ENCODE measurements at regions not wholly inside any gene's neighbourhood (a gene's known extent, or its start where the extent isn't known, plus 50 kb on each side); places are given as distances from the start of the nearest gene placed in this dataset.
"Not testable (repeated sequence)": the region's sequence is repeated elsewhere in the genome, so short reads cannot be mapped to it uniquely, and the experiment has no call there.

DNA sequence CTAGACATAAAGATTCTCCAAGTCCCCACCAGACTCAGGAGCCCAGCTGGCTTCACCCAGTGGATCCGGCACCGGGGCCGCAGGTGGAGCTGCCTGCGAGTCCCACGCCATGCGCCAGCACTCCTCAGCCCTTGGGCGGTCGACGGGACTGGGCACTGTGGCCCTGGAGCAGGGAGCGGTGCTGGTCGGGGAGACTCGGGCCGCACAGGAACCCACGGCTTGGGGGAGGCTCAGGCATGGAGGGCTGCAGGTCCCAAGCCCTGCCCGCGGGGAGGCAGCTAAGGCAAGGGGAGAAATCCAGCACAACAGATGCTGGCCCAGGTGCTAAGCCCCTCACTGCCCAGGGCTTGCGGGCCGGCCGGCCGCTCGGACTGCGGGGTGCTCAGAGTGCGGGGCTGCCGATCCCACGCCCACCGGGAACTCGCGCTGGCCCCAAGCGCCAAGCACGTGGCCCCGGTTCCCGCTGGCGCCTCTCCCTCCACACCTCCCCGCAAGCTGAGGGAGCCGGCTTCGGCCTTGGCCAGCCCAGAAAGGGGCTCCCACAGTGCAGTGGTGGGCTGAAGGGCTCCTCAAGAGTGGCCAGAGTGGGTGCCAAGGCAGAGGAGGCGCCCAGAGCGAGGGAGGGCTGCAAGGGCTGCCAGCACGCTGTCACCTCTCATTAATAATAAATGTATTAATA lies 212.6 kb upstream of the LRRTM4 start:
- not testable (repeated sequence) for H3K9me3 ChIP-seq (replicated peaks; ENCODE audit: low read length); H3K36me3 ChIP-seq (ENCODE audit: insufficient read depth, low read length); H3K27me3 ChIP-seq (ENCODE audit: control insufficient read depth, insufficient read depth, low read length); H3K4me1 ChIP-seq (ENCODE audit: control insufficient read depth, insufficient read depth, low read length); H3K4me3 ChIP-seq (ENCODE audit: low read length); H3K4me2 ChIP-seq (ENCODE audit: low read length); H3K9ac ChIP-seq (ENCODE audit: low read depth, low read length)

DNA sequence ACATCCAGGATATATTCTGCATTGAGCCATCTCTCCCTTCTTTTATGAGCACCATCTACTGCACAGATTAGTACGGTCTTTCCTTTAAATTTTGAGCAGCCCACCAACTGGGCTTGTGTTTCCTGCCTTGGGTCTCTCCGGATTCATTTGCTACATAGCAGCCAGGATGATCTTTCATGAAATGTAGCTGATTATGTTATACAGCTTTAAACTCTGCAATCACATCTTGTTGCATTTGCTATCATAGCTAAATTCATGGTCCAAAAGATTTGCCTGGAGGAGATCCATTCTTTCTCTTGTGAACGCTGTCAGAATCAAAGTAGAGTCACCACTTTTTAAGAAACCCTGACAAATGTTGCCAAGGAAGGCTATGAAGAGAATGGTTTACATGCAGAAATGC lies 215.1 kb upstream of the LRRTM4 start:
- Histone ChIP-seq H3K27me3 (ENCODE audit: control insufficient read depth, insufficient read depth, low read length) (no peaks in the 10 kb centered on the region), H3K4me3 (ENCODE audit: low read length) (no peak overlapping the region), H3K9me3 (replicated peaks; ENCODE audit: low read length) (no peaks in the 10 kb centered on the region)

DNA sequence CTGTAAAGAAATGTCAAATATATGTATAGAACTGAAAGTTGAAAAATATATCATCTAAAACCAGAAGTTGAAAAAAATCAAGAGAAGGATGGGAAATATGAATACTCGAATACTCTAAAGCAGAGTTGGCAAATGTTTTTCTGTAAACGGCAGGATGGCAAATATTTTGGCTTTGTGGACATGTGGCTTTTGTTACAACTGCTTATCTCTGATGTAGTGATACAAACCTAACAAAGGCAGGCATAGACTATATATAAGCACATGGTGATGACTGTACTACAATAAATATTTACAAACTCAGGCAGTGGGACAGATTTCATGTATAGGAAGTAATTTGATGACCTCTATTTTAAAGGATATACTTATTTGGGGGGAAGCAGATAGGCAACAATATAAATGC lies 224.6 kb upstream of the LRRTM4 start:
- no peaks in the 10 kb centered on the region for H3K27me3 ChIP-seq (ENCODE audit: control insufficient read depth, insufficient read depth, low read length)
- H3K4me1 ChIP-seq (ENCODE audit: control insufficient read depth, insufficient read depth, low read length) = no peaks in the 10 kb centered on the region
- no peak overlapping the region for H3K4me2 ChIP-seq (ENCODE audit: low read length)
- H3K9ac ChIP-seq (ENCODE audit: low read depth, low read length) = no peak overlapping the region
- H3K4me3 ChIP-seq (ENCODE audit: low read length) = no peak overlapping the region
- no peaks in the 10 kb centered on the region for H3K9me3 ChIP-seq (replicated peaks; ENCODE audit: low read length)
- H3K36me3 ChIP-seq (ENCODE audit: insufficient read depth, low read length) = no peaks in the 10 kb centered on the region

More for the DNA sequence above, 215.1 kb upstream of the LRRTM4 start:
- Histone ChIP-seq H3K4me1 (ENCODE audit: control insufficient read depth, insufficient read depth, low read length) (no peaks in the 10 kb centered on the region), H3K36me3 (ENCODE audit: insufficient read depth, low read length) (no peaks in the 10 kb centered on the region), H3K4me2 (ENCODE audit: low read length) (no peak overlapping the region), H3K9ac (ENCODE audit: low read depth, low read length) (no peak overlapping the region)

GRCh38 chr2:77753710-77754345 lies 231.7 kb upstream of the LRRTM4 start:
- H3K4me2 ChIP-seq (ENCODE audit: low read length); H3K9me3 ChIP-seq (replicated peaks; ENCODE audit: low read length); H3K27me3 ChIP-seq (ENCODE audit: control insufficient read depth, insufficient read depth, low read length); H3K36me3 ChIP-seq (ENCODE audit: insufficient read depth, low read length); H3K4me1 ChIP-seq (ENCODE audit: control insufficient read depth, insufficient read depth, low read length); H3K4me3 ChIP-seq (ENCODE audit: low read length); H3K9ac ChIP-seq (ENCODE audit: low read depth, low read length): not testable (repeated sequence)

DNA sequence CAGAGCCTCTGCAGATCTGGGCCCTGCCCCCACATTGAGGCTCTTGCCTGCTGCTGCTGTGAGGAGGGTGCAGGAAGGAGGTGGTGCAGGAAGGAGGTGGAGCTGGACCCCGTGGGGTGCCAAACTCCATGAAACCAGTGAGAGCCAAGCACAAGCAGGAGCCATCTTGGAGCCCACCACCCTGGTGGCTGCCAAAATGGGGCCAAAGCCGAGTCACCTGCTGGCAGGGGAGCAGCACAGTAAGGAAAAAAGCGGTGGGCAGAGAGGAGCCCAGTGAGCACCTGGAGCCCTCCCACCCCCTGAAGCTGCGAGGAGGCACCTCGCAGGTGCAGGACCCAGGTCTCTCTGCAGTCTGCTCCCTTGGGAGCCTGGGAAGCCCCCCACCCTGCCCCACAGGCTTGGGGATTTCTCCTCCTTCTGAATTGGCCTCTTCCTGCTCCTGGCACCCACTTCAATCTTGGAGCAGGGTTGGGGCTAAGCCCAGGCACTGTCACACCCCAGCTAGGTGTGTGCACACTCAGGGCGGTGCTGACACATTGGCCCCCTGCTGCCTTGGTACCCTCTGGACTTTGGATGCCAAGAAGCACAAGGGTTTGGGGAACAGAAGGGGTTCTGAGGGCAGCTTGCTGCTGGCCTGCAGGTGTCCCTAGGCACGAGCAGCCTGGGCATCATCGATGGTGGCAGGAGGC lies 245.4 kb upstream of the LRRTM4 start:
- no peak overlapping the region for H3K4me2 ChIP-seq (ENCODE audit: low read length)

DNA sequence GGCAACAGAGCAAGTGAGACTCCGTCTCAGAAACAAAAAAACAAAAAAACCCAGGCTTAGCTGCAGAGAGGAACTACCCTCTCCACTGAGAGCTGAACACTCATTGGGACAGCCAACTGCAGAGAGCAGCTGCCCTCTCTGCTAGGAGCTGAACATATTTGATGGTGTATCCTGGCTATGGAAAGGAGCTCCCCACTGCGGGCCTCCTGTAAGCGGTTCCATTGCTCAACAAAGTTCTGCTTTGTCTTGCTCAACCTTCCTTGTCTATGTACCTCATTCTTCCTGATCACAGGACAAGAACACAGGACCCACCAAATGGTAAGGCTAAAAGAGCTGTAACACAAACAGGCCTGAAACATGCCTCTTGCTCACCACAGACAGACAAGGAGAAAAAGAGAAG lies 246.3 kb upstream of the LRRTM4 start:
- Histone ChIP-seq H3K9ac (ENCODE audit: low read depth, low read length) (no peak overlapping the region), H3K36me3 (ENCODE audit: insufficient read depth, low read length) (no peaks in the 10 kb centered on the region), H3K4me2 (ENCODE audit: low read length) (no peak overlapping the region), H3K4me1 (ENCODE audit: control insufficient read depth, insufficient read depth, low read length) (no peaks in the 10 kb centered on the region), H3K4me3 (ENCODE audit: low read length) (no peak overlapping the region), H3K27me3 (ENCODE audit: control insufficient read depth, insufficient read depth, low read length) (no peaks in the 10 kb centered on the region), H3K9me3 (replicated peaks; ENCODE audit: low read length) (peaks cover 3% of the 10 kb centered on the region)

More for the DNA sequence above, 245.4 kb upstream of the LRRTM4 start:
- Histone ChIP-seq H3K9ac (ENCODE audit: low read depth, low read length) (no peak overlapping the region), H3K27me3 (ENCODE audit: control insufficient read depth, insufficient read depth, low read length) (no peaks in the 10 kb centered on the region), H3K9me3 (replicated peaks; ENCODE audit: low read length) (peaks cover 3% of the 10 kb centered on the region), H3K4me1 (ENCODE audit: control insufficient read depth, insufficient read depth, low read length) (no peaks in the 10 kb centered on the region), H3K36me3 (ENCODE audit: insufficient read depth, low read length) (no peaks in the 10 kb centered on the region), H3K4me3 (ENCODE audit: low read length) (no peak overlapping the region)

DNA sequence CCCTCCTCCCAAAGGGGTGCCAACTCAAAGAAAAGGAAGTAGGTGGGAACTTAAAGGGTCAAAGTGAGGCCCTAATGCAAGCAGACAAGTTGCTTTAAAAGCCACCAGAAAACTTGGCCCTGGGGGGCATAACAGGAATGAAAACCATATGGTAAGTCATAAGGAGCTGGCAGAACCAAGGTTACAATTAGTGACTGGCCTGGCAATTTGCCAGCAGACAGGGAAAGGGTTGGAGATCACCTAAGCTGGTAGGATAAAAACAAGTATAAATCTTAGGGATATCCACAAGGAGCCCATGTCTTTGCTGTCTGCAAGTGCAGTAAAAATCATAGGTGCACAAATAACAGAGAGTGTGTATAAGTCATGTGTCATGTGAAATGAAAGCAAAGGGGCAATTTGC lies 256.7 kb upstream of the LRRTM4 start:
- H3K9me3 ChIP-seq (replicated peaks; ENCODE audit: low read length) = no peaks in the 10 kb centered on the region
- no peaks in the 10 kb centered on the region for H3K4me1 ChIP-seq (ENCODE audit: control insufficient read depth, insufficient read depth, low read length)
- no peak overlapping the region for H3K4me2 ChIP-seq (ENCODE audit: low read length)
- H3K4me3 ChIP-seq (ENCODE audit: low read length) = no peak overlapping the region
- H3K9ac ChIP-seq (ENCODE audit: low read depth, low read length) = no peak overlapping the region
- no peaks in the 10 kb centered on the region for H3K27me3 ChIP-seq (ENCODE audit: control insufficient read depth, insufficient read depth, low read length)
- H3K36me3 ChIP-seq (ENCODE audit: insufficient read depth, low read length) = no peaks in the 10 kb centered on the region

GRCh38 chr2:77793500-77793899 lies 271.3 kb upstream of the LRRTM4 start:
- not testable (repeated sequence) for H3K4me2 ChIP-seq (ENCODE audit: low read length); H3K4me3 ChIP-seq (ENCODE audit: low read length); H3K4me1 ChIP-seq (ENCODE audit: control insufficient read depth, insufficient read depth, low read length); H3K27me3 ChIP-seq (ENCODE audit: control insufficient read depth, insufficient read depth, low read length); H3K36me3 ChIP-seq (ENCODE audit: insufficient read depth, low read length); H3K9me3 ChIP-seq (replicated peaks; ENCODE audit: low read length); H3K9ac ChIP-seq (ENCODE audit: low read depth, low read length)

GRCh38 chr2:77796397-77796796 lies 274.2 kb upstream of the LRRTM4 start:
- H3K27me3 ChIP-seq (ENCODE audit: control insufficient read depth, insufficient read depth, low read length) = no peaks in the 10 kb centered on the region
- no peaks in the 10 kb centered on the region for H3K9me3 ChIP-seq (replicated peaks; ENCODE audit: low read length)
- H3K4me2 ChIP-seq (ENCODE audit: low read length) = no peak overlapping the region
- no peak overlapping the region for H3K9ac ChIP-seq (ENCODE audit: low read depth, low read length)
- no peaks in the 10 kb centered on the region for H3K36me3 ChIP-seq (ENCODE audit: insufficient read depth, low read length)
- no peaks in the 10 kb centered on the region for H3K4me1 ChIP-seq (ENCODE audit: control insufficient read depth, insufficient read depth, low read length)
- H3K4me3 ChIP-seq (ENCODE audit: low read length) = no peak overlapping the region

DNA sequence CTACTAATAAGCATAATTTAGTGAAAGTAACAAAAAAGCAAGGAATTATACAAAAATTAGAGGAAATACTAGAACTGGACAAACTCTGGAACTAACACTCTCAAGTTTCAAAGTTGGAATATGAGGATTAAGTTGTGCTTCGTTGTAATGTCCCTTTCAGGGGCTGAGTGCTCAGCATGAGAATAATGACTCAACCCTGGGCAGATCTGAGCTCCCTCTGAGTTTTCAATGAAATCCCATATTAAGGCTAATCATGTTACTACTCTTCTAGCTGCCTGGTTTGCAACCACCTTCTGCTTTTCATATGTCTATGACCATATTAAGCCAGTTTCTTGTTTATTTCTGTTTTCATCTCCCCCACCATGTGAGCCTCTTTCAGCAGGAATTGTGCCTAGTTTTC lies 274.9 kb upstream of the LRRTM4 start:
- Histone ChIP-seq H3K36me3 (ENCODE audit: insufficient read depth, low read length) (no peaks in the 10 kb centered on the region), H3K27me3 (ENCODE audit: control insufficient read depth, insufficient read depth, low read length) (no peaks in the 10 kb centered on the region), H3K4me1 (ENCODE audit: control insufficient read depth, insufficient read depth, low read length) (no peaks in the 10 kb centered on the region), H3K9me3 (replicated peaks; ENCODE audit: low read length) (no peaks in the 10 kb centered on the region), H3K4me3 (ENCODE audit: low read length) (no peak overlapping the region), H3K4me2 (ENCODE audit: low read length) (no peak overlapping the region), H3K9ac (ENCODE audit: low read depth, low read length) (no peak overlapping the region)

DNA sequence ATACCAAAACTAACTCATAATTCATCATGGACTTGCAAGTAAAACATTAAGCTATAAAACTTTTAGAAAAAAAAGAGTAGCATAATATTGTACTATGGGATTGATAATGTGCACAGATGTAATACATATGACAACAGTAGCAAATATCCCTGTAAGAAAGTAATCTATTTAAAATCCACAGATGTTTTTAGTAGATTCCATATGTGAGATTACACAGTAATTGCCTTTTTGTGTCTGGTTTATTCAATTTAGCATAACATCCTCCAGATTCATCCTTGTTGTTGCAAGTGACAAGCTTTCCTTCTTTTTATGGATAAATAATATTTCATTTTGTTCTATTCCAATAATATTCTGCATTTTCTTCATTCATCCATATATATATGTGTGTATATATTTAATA lies 278.2 kb upstream of the LRRTM4 start:
- H3K9ac ChIP-seq (ENCODE audit: low read depth, low read length) = no peak overlapping the region
- H3K9me3 ChIP-seq (replicated peaks; ENCODE audit: low read length) = peaks cover 2% of the 10 kb centered on the region
- H3K4me1 ChIP-seq (ENCODE audit: control insufficient read depth, insufficient read depth, low read length) = no peaks in the 10 kb centered on the region
- H3K27me3 ChIP-seq (ENCODE audit: control insufficient read depth, insufficient read depth, low read length) = no peaks in the 10 kb centered on the region
- H3K4me3 ChIP-seq (ENCODE audit: low read length) = no peak overlapping the region
- H3K4me2 ChIP-seq (ENCODE audit: low read length) = no peak overlapping the region
- H3K36me3 ChIP-seq (ENCODE audit: insufficient read depth, low read length) = no peaks in the 10 kb centered on the region

Data from skeletal muscle satellite cell (primary cell).